Dermis microvascular lymphatic vessel endothelial cell (primary cell): ENCODE measurements at regions not wholly inside any gene's neighbourhood (a gene's known extent, or its start where the extent isn't known, plus 50 kb on each side); places are given as distances from the start of the nearest gene placed in this dataset.
"Not testable (repeated sequence)": the region's sequence is repeated elsewhere in the genome, so short reads cannot be mapped to it uniquely, and the experiment has no call there.

Experiments used
- DNase-seq, 2 donors: peaks; one replicate each; pipeline versions ENCODE4 v3.0.0 to v3.0.0-alpha.2; 2010; ENCODE audit warnings: low read depth in 2 of 2

- DNase-seq = no peak
Measured at GRCh38 chr16:61432421-61432820, 603.8 kb downstream of the CDH8 start.

- DNase-seq = no peak
Measured at GRCh38 chr16:61421111-61421510, 615.1 kb downstream of the CDH8 start.

GRCh38 chr16:61419791-61420190 lies 616.4 kb downstream of the CDH8 start:
- DNase-seq = no peak

DNA sequence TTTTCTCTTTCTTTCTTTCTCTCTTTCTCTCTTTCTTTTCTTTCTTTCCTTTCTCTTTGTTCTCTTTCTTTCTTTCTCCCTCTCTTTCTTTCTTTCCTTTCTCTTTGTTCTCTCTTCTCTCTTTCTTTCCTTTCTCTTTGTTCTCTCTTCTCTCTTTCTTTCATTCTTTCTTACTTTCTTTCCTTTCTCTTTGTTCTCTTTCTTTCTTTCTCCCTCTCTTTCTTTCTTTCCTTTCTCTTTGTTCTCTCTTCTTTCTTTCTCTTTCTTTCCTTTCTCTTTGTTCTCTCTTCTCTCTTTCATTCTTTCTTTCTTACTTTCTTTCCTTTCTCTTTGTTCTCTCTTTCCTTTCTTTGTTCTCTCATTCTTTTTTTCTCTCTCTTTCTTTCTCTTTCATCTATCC lies 617.4 kb downstream of the CDH8 start:
- DNase-seq = not testable (repeated sequence)

DNA sequence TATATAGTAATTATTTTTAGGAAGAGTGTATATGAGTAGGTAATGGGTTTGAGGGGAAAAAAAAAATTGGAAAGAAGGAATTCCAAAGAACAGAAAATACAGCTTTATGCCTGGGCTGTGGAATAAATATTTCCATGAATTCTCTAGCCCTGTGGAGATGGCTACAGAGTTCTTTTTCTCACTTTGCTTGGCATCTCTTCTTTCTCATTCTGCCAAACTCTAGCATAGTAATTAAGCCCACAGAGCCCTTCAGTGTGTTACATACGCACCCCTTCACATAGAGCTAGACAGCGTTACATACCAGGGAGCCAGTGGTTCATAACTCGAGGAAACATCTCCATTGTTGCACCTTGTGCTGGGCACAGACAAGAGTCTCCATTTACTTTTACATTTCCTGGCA lies 621.1 kb downstream of the CDH8 start:
- no peak for DNase-seq

DNA sequence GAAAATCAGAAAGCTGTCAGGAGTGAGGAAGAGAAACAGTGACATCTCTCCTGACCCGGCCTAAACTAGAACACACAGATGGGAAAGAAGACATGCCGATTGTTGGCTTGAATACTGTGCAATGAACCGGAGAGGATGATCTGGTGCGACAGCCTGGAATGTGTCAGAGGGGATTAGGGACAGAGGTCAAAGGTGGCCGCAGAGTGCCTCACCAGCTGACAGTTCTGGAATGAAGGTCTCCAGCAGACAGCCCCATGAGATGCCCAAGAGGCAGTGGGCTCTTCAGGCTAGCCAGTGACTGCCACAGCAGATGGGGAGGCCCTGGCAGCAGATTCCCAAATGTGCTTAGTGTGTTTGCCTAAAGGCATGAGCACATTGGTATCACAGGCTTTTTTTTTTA lies 623.2 kb downstream of the CDH8 start:
- DNase-seq = no peak

GRCh38 chr16:61412562-61412961 lies 623.7 kb downstream of the CDH8 start:
- no peak for DNase-seq

DNA sequence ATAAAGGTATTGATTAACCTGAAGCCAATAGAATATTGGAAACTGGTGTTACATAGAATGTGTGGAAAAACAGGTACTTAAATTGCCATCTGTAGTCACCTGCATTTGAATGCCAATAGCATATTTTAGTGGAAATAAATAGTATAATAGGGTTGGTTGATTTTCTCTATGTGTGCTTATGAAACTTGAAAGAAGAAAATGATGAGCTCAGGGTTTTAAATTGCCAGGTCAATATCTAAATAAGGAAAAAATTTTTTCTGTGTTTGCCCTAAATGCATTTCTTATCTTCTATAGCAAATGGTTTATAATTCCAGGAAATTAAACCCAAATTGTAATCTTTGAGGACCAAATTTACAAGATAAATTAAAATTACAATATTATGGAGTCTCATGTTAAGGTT lies 626.6 kb downstream of the CDH8 start:
- DNase-seq = no peak

DNA sequence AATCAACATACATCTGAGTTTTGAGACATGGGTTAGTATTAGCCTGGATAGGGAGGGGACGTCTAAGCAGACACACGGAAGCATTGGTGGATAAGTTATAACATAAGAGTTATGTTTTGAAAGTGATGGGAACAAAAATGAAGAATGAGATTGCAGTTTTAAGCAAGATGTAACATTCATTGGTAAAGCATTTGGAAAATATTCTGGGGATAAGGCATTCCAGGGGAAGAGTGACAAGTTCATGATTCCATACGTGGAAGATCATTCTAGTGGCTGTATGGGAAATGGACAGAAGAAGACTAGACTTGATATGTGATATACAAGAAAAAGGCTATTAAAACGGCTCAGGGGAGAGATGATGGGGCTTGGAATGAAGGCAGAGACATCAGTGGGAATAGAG lies 632.9 kb downstream of the CDH8 start:
- no peak for DNase-seq

GRCh38 chr16:61391896-61392295 lies 644.3 kb downstream of the CDH8 start:
- no peak for DNase-seq

- DNase-seq = no peak
Measured at GRCh38 chr16:61390965-61391637, 645.1 kb downstream of the CDH8 start.

GRCh38 chr16:61385392-61386071 lies 650.7 kb downstream of the CDH8 start:
- DNase-seq = no peak

- no peak for DNase-seq
Measured at GRCh38 chr16:61382435-61382834, 653.8 kb downstream of the CDH8 start.

DNA sequence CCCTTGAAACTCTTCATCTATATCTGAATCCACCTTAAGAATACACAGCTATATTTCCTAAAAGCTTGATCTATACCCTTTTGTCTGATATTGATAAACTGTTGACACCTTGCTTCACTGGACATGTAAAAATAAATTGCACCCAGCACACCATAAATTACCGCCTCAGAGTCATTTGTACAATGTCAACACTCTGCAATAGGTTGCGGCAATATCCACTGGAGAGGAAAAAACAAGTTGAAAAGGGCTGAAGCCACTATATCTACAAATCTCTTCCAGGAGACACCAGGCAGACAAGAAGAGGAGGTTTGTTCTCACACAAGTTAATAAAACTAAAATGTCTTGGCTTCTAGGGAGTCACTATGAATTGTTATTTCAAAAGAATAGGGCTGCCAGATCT lies 656.9 kb downstream of the CDH8 start:
- DNase-seq = no peak

DNA sequence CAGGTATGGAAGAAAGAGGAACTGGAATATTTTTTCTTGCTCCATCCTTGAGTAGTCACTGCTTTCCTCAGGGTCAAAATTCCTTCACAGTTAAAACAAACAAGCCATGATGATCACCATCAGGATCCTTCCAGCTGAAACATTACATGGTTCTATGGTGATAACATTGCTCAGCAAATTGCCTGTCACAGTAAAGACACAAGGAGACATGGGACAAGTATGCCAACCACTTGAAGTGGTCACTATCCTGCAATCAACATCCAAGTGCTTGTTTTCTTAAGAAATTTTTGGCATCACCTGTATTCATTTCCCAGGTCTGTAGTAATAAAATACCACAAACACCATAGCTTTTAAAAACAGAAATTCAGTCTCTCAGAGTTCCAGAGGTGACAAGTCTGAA lies 662.2 kb downstream of the CDH8 start:
- DNase-seq = no peak

- DNase-seq = no peak
Measured at GRCh38 chr16:61371881-61372280, 664.4 kb downstream of the CDH8 start.

DNA sequence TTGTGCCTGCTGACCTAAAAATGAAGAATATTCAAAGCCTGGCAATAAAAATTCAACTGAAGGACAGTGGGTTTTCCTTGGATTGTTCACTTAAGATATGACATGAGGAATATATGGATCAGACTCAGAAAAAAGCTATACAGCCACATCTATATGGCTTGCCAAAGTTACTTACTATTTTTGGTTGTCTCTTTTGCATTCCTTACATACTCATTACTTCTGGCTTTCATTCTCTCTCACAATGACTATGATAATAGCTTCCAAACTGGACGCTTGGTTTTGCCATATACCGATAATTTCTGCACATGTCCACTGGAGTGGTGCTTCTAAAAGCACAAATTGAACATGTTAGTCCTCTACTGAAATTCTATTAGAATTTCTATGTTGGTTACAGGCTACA lies 664.9 kb downstream of the CDH8 start:
- DNase-seq = no peak

GRCh38 chr16:61370564-61370963 lies 665.7 kb downstream of the CDH8 start:
- DNase-seq = no peak

DNA sequence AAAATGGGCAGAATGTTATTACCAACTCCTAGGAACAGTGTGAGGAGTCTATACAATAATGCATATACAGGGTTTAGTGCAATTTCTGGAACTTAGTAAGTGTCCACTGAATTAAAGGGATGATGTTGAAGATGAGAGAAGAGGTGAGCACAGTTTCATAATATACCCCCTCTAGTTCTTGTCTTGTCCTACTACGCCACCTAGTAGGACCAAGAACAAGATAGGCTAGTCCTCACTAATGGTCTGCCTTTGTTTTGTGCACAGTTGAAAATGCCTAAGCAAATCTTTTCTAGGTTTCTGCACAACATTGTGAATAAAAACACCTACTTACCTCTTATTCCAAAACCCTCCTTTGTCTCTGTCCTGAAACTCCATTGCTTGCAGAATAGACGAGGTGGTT lies 670.2 kb downstream of the CDH8 start:
- DNase-seq = no peak

DNA sequence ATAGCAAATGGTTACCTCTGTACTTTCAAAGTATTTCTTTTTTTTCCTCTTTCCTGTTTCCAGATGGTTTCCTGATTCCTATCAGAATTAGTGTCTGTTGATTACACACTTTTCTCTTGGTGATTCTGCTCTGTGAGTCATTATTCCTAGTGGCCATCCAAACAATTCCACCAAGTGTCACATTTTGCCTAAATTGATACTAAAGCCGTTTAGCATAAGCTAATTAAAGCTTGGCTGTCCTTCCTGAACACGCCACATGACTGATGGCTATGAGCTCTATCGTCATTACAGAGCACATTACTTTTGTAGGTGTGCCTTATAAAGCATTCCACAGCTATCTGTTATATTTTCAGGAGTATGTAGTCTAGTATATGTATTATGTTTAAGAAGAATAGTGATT lies 671.2 kb downstream of the CDH8 start:
- no peak for DNase-seq

DNA sequence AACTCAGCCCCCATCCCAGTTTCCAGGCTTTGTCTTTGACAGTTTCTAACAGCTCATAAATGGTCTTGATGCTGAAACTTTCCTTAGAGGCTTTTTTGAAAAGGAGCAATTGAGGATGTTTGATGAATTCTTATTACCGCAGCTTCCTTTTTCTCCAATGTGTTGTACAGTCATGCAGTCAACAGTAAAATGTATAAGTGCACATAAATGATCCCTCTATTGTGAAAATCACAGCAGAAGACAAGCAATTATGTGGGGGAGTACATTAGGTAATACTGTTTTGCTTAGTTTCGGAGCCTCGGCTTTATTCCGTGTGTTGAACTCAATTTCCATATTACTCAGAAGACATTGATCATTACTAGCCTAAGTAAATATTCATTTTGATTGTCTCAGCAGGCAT lies 673.7 kb downstream of the CDH8 start:
- DNase-seq = no peak

- DNase-seq = no peak
Measured at GRCh38 chr16:61344791-61345190, 691.4 kb downstream of the CDH8 start.

GRCh38 chr16:61332461-61332860 lies 703.8 kb downstream of the CDH8 start:
- no peak for DNase-seq

GRCh38 chr16:61324044-61324443 lies 712.2 kb downstream of the CDH8 start:
- DNase-seq = no peak
